ENCODE measurements at regions not wholly inside any gene's neighbourhood (a gene's known extent, or its start where the extent isn't known, plus 50 kb on each side); places are given as distances from the start of the nearest gene placed in this dataset.

DNA sequence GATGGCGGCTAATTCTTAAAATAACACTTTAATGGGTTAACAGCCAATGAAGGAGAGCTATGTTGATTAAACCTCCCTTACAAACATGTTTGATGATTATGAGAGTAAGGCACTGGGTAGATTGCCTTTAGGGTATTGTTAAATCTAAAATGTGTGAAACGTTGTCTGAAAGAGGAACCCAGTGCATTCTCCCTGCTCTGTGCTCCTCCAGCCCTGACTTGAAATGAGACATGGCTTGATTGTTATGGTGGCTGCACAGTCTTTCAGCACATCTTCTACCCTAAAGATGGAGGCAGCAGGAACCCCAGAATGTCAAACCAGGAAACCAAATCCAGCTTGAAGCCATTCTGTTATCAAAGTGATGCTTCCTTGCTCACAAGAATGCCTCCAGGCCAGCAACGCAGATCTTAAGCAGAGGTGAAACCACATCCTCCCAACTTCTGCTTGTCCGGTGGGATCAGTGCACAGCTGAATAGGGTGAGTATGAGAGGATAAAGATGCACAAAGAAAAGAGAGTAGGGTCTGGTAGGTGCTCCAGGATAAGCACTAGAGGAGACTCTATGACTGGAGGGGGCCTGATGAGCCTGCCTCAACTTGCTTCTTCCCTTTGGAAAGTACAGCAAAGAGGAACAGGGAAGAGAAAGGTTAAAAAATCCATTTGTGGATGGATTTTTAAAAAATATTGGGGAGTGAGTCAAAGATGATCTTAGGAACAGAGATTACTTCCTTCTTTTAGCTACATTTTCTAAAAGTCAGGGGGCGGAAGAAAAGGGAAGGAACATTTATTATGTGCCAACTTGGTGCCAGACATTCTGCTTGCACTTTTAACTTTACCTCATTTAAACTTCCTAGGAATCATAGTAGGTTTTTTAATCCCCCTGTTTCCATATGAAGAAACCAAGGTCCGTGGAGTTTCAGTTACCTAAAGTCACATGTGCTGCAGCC is 523.0 kb downstream of the TXNL1 start:
- no peak for DNase-seq

- DNase-seq = no peak
Measured at GRCh38 chr18:56112984-56113383, 525.0 kb upstream of the TCF4 start.

GRCh38 chr18:56112013-56112749 is 524.2 kb upstream of the TCF4 start:
- no peak for DNase-seq

DNA sequence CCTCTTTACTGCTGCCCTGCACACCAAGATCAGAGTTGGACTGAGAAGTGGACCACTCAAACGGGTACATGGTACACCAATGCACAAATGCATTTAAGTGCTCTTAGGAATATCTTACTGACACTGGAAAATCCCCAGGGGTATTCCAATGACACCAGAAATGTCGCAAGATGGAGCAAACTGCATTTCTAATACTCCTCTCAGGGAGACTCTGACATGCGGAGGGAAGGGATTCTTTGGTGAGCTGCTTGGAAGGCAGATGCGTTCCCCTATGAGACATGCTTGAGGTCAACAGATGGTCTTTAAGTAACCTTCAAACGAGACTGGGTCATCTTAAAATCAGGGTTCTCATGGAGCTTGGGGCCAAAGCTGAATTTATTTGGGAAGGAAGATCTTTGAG is 521.8 kb upstream of the TCF4 start:
- DNase-seq = no peak

GRCh38 chr18:56108478-56109367 is 520.7 kb upstream of the TCF4 start:
- no peak for DNase-seq

DNA sequence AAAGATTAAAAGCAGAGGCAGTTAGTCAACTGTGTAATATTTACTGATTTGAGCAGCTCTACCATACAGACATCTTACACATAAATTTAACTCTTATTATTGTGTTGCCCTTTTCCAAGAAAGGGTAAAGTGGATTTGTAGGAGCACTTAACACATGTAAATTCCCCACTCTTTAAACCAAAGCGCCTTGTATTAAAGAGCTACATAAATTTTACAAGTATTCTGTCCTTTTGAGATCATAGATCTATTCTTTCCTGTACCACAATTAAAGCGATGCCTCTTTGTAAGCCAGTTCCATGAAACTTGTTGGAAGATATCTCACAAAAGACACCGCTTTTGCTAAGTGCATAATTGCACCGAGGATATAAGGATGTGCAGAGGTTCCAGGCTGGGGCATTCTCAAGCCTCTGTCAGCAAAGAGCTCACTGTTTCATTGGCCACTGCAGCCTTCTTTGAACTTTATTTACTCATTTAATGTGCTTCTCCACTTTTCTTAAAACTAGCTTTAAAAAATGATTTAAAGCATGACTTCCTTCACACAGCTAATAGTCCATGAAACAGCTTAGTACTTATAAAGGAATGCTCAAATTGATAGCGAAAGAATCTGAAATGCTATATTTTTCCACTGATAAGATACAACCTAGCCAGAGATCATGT is 520.0 kb upstream of the TCF4 start:
- no peak for DNase-seq

DNA sequence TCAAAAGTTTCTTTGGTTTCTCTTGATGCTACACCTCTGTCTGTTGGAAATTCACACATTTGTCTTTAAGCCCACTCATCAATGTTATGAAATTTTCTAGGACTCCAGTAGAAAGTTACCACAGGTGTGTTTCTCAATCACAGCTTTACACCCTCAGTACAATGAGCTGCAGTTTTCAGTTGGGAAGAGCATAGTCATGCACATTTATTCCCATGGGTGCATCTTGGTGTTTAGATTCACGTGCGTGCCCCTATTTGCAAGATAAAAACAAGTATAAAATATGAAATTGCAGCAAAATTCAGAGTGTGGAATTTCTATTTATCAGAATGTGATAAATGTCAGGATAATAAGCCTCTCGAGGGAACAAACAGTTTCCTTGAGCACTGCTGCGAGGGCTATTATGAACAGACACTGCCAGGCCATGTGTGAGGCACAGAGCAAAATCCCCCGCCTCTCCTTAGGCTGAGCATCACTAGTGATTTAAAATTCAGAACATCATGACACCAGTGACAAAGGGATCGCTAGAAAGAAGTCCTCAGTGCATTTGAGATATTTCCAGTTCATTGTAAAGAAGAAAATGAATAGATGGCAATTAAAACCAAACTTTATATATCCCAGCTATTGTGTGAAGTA is 512.2 kb upstream of the TCF4 start:
- no peak for DNase-seq

- no peak for DNase-seq
Measured at GRCh38 chr18:56097621-56098020, 509.6 kb upstream of the TCF4 start.

DNA sequence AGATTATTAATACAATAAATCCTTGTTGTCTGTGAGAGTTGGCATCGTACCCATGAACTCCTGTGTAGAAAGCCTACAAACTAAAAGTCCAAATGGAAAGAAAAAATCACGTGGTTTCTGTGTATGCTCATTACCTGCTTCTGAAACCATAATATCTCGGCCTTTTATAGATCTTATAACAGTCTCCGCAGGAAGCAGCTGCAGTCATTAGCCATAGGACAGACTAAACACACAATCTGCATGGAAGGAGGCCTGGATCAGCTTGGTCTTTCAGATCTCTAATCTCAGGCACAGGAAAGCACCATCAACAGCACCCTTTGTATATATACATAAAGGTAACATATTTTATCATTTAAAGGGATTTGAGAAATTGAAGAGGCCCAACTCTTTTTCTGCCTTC is 508.9 kb upstream of the TCF4 start:
- DNase-seq = no peak

DNA sequence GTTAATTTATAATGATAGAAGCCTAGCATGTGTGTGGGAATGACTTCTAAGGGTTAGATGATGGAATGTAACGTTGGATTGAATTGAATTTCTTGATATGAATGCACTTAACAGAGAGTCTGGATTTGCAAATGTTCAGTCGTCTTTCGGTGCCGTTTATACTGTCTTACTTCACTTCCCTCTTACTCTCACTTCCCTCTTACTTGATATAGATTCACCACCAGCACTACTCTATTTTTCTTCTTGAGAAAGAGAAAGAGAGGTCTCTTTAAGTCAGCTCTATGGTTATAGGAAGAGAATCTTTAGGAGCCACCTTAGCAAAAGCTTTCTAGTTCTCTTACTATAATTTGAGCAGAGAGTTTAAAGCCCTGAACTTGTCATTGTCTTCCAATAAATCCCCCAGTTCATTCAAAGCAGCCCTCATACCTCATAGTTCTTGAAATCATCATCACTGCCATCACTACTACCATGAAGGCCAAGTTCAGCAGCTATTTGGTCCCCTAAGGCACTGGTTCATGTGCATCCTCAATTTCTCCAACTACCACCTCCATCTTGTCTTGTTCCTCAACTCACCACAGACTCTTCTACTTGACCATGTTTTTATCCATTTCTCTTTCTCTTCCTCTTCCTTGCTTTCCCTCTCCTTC is 501.7 kb upstream of the TCF4 start:
- DNase-seq = no peak

DNA sequence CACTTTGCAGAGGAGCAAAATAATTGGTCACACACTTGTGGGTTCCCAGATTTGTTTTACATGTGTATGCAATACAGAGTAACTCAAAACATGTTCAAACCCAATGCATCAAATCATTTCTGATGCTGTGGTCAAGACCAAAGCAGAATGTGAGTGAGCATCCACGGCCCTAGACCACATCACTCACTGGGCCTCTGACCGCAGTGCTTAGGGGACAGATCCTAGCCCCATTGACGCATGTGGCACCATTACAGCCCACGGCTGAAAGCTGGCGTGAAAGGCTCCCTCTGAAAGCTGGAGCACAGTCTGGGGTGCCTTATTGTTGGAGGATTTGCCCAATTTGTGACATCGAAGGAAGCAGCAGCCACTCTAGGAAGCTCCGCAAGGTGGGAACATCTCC is 498.8 kb upstream of the TCF4 start:
- DNase-seq = no peak

- no peak for DNase-seq
Measured at GRCh38 chr18:56086176-56086575, 498.2 kb upstream of the TCF4 start.

DNA sequence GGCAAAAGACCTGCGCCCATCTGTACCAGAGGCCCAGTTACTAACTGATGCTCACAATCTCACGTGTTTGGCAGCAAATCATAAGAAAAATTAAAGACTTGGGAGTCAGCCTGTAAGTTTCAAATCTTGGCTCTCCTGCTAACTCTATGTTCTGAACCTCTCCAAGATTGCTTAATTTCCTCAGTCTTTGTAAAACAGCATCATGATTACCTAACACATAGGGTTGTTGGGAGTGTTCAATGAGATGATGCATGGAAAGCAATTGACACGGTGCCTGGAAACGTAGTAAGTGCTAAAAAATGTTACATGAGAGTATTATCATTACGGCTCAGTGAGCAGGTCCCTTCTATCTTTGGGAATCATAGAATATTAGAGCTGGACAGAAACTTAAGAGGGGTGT is 497.6 kb upstream of the TCF4 start:
- no peak for DNase-seq

DNA sequence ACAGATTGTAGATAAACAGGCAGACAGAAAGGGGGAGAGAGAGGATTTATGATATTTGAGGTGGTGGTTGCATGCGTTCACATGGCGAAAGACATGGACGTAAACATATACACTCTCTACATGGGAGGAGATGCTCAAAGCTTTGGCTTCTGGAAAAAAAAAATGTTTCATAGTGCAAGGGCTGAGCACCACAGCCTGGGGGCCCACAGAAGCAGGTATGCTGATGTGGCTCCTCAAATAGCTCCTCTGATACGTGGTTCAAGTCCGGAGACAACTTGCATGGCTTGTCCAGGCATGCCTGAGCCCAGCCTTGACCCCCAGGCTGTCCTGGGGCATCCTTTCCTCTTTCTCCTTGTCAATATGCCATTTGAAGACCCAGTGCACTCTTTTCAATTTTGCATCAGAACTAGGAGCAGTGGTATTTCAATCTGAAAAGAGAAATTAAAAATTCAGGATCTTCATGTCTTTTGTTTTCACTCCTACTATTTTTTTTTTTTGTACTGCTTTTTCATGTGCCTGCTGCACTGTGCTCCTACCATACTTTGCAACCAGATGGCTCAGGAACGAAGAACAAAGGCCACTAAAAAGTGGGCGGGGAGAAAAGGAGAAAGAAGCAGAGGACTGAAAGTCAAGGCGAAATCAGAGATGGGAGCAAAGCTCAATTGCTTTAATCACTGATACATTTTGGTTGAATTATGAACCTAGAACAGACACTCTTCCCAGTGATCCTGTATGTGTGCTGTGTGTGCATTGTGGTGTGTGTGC is 495.7 kb upstream of the TCF4 start:
- DNase-seq = no peak

DNA sequence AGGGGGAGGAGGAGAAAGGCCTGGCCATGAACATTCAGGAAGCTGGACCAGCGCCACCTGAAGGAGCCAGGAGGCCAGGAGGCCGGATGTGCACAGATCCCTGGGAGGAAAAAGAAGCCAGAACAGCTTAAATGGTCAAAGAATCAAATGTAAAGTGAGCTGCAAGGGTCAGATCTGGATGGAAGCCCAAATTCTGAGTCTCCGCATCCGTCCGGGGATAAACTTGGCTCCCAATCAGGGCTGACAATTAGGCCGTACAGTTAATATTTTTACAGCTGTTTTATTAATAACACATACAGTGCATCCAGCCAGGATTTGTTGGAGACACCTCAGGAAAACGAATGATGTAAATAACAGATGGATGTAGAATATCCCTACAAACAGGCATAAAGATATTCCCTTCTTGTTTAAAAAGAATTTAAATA is 495.1 kb upstream of the TCF4 start:
- DNase-seq = no peak

GRCh38 chr18:56076723-56077122 is 488.7 kb upstream of the TCF4 start:
- DNase-seq = no peak

DNA sequence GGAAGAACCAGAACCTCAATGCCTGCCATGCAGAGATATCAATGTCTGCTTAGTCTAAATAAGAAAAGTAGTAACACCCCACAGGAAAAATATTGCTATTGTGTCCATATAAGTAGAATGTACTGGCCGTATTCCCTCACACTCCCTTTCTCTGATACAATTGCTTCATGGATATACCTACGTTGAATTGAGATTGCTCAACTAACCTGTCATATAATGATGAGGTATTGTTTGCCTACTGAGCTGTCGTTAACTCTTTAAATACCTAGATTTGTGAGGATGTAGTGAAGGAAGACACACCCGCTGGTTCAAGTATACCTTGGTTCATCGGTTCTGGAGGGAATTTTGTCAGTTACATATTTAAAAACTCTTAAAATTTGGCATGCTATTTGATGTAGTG is 480.7 kb upstream of the TCF4 start:
- DNase-seq = no peak

DNA sequence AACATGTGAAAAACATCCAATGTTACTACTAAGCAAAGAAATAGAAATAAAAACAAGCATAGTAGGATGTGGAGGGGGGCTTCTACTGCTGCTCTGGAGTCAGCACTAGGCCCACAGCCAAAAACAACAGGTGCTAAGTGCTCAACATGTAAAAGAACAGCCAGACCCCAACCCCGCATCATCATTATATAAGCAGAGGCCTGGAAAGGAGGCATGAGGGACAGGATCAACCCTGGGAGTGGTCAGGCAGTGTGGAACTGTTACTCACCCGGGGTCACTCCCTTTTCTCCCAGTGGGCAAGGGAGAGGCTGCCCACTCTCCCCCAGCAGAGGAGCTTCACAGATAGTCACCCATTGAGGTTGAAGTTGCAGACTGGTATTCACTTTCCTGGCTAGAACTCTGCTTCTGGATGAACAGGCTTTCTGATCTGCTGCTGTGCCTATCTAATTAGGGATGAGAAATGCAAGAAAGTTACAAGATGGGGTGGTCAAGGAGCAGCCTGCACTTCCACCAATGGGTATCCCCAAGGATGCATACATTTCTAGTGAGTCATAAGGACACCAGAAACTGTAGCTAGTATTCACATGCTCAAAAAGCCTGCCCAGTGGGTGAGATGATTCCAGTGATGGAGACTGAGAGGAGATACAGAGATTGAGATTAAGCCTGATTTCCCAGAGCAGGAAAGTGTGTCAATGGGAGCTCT is 480.1 kb upstream of the TCF4 start:
- no peak for DNase-seq

- DNase-seq = no peak
Measured at GRCh38 chr18:56067214-56067894, 479.4 kb upstream of the TCF4 start.

All from activated gamma-delta T cell (primary cell).